Panc1 (cell line): ENCODE measurements at regions not wholly inside any gene's neighbourhood (a gene's known extent, or its start where the extent isn't known, plus 50 kb on each side); places are given as distances from the start of the nearest gene placed in this dataset.

ENCODE experiments used
- CTCF ChIP-seq: fragments of 450-650 bp; IDR thresholded peaks from 2 replicates; pipeline ENCODE4 v1.5.1; 2017; ENCODE audit warnings: mild to moderate bottlenecking
- POLR2AphosphoS5 ChIP-seq: IDR thresholded peaks from 2 replicates; pipeline ENCODE4 v1.6.1; 2012; ENCODE audit warnings: mild to moderate bottlenecking, low read depth, low read length, moderate library complexity
- REST ChIP-seq, 2 experiments: IDR thresholded peaks; 2 replicates each; pipeline ENCODE4 v1.6.1; 2011 to 2012; ENCODE audit warnings: low read depth in 2 of 2, control low read depth in 1 of 2, low read length in 1 of 2, mild to moderate bottlenecking in 1 of 2, moderate library complexity in 1 of 2; ENCODE audit not compliant: insufficient read depth in 1 of 2

- TF ChIP-seq CTCF (no peak), REST (IDR thresholded peaks at IDR 0.05; ENCODE audit: insufficient read depth in 1 of 2, low read depth in 2 of 2, low read length in 1 of 2) (no peak), POLR2AphosphoS5 (no peak)
Measured at GRCh38 chr13:63139277-63139676, 1723.6 kb upstream of the PCDH20 start.
